ENCODE measurements at regions not wholly inside any gene's neighbourhood (a gene's known extent, or its start where the extent isn't known, plus 50 kb on each side); places are given as distances from the start of the nearest gene placed in this dataset.

DNA sequence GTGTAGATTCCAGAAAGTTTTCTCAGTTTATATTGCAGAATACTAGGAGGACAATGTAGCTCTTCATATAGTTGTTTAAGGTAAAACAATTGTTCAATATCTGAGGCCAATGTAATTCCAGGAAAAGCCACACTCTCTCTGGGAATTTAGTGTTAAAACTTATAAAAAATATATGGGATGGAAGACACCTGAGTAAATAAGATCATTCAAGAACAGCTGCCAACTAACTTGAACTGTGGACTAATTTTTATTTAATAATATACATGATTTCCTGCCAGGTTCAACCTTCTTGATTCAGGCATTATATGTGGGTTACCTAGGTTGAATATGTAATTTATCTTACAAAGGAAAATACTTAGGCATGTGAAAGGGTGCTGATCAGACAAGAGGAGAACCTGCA lies 841.1 kb upstream of the PRR20A start (continued):
- TF ChIP-seq EP300 (IDR thresholded peaks at IDR 0.05; ENCODE audit: borderline replicate concordance in 1 of 2, low read depth in 2 of 2, low read length in 2 of 2) (no peak), SRF (IDR thresholded peaks at IDR 0.05; ENCODE audit: low read depth, low read length) (no peak)

Measured in H1 (cell line).